H1 (cell line): ENCODE measurements at regions not wholly inside any gene's neighbourhood (a gene's known extent, or its start where the extent isn't known, plus 50 kb on each side); places are given as distances from the start of the nearest gene placed in this dataset.

ENCODE experiments used
- CTCF ChIA-PET: fragments of 300-600 bp; sonication (Branson Sonifier 250); formaldehyde crosslinking; loops from one replicate; lab custom pipeline; 2021; ENCODE audit not compliant: partially characterized antibody; lab: Charles Lee
- POLR2A ChIA-PET: fragments of 300-600 bp; sonication (Branson Sonifier 250); formaldehyde crosslinking; loops from one replicate; lab custom pipeline; 2021; ENCODE audit warnings: inconsistent platforms; ENCODE audit not compliant: partially characterized antibody; lab: Charles Lee
- DNase-seq, 2 experiments: peaks; one replicate each; pipeline versions ENCODE4 v3.0.0 to v3.0.0-alpha.2; 2010 to 2022; ENCODE audit warnings: low spot score in 2 of 2, low read depth in 1 of 2, mixed read lengths in 1 of 2
- FAIRE-seq: peaks from 2 replicates; lab custom pipeline; 2011; peaks lifted over from hg19 to GRCh38; lab: Jason Lieb, UNC
- H2AFZ ChIP-seq: 2 replicates; pipeline ENCODE4 v1.8.1; 2012; ENCODE audit warnings: low read length, inconsistent platforms
- H2AK5ac ChIP-seq: 2 replicates; pipeline ENCODE4 v1.6.1; 2013; ENCODE audit warnings: low read depth, low read length
- H2BK120ac ChIP-seq: replicated peaks from 2 replicates; pipeline ENCODE3; 2013; ENCODE audit warnings: low read depth, low read length, inconsistent platforms
- H2BK12ac ChIP-seq: 2 replicates; pipeline ENCODE4 v1.6.1; 2013; ENCODE audit warnings: low read depth, low read length
- H2BK15ac ChIP-seq: 2 replicates; pipeline ENCODE4 v1.6.1; 2013; ENCODE audit warnings: low read length
- H2BK20ac ChIP-seq: 2 replicates; pipeline ENCODE4 v1.6.1; 2013; ENCODE audit warnings: low read length
- H2BK5ac ChIP-seq: 2 replicates; pipeline ENCODE4 v1.6.1; 2013; ENCODE audit warnings: low read depth, low read length
- H3K14ac ChIP-seq: 2 replicates; pipeline ENCODE4 v1.6.1; 2013; ENCODE audit warnings: inconsistent platforms; ENCODE audit not compliant: insufficient read length
- H3K18ac ChIP-seq: 2 replicates; pipeline ENCODE4 v1.6.1; 2013; ENCODE audit warnings: low read length; ENCODE audit errors: extremely low read depth
- H3K23ac ChIP-seq: 2 replicates; pipeline ENCODE4 v1.6.1; 2013; ENCODE audit warnings: inconsistent platforms; ENCODE audit not compliant: insufficient read length
- H3K23me2 ChIP-seq: 2 replicates; pipeline ENCODE4 v1.6.1; 2013; ENCODE audit warnings: low read depth, low read length
- H3K27ac ChIP-seq: 2 replicates; pipeline ENCODE4 v1.6.1; 2011; ENCODE audit warnings: low read depth, low read length, inconsistent platforms
- H3K27me3 ChIP-seq, 4 experiments: replicated peaks in 1 of 4; 1 replicate in 1 of 4; 2 replicates in 3 of 4; pipeline versions ENCODE4 v1.6.1 to v1.8.1; 2011 to 2013; ENCODE audit warnings: low read length in 3 of 4, mild to moderate bottlenecking in 3 of 4, inconsistent platforms in 2 of 4, mixed read lengths in 2 of 4, moderate library complexity in 1 of 4; ENCODE audit not compliant: control insufficient read depth in 3 of 4, insufficient read depth in 3 of 4; ENCODE audit errors: extremely low read depth in 1 of 4
- H3K36me3 ChIP-seq, 4 experiments: 2 replicates each; pipeline versions ENCODE4 v1.6.1 to v1.8.1; 2011 to 2013; ENCODE audit warnings: mild to moderate bottlenecking in 4 of 4, low read length in 3 of 4, moderate library complexity in 2 of 4, control low read depth in 1 of 4, inconsistent platforms in 1 of 4; ENCODE audit not compliant: insufficient read depth in 4 of 4, control insufficient read depth in 2 of 4
- H3K4ac ChIP-seq: replicated peaks from 2 replicates; pipeline ENCODE3; 2013; ENCODE audit warnings: low read length, low read depth, mixed read lengths, inconsistent platforms; ENCODE audit not compliant: insufficient read length
- H3K4me1 ChIP-seq, 4 experiments: replicated peaks in 1 of 4; 1 replicate in 1 of 4; 2 replicates in 3 of 4; pipeline versions ENCODE4 v1.6.1 to v1.8.1; 2011 to 2013; ENCODE audit warnings: low read length in 3 of 4, inconsistent platforms in 2 of 4, mixed read lengths in 1 of 4; ENCODE audit not compliant: insufficient read depth in 4 of 4, control insufficient read depth in 3 of 4
- H3K4me2 ChIP-seq, 2 experiments: 2 replicates each; pipeline versions ENCODE4 v1.6.1 to v1.8.1; 2011 to 2013; ENCODE audit warnings: low read depth in 2 of 2, low read length in 2 of 2, control low read depth in 1 of 2, inconsistent platforms in 1 of 2, mild to moderate bottlenecking in 1 of 2; ENCODE audit not compliant: insufficient read depth in 1 of 2
- H3K4me3 ChIP-seq, 4 experiments: fragments of 200-600, 300-600 bp in 1 of 4; sonication (generic), shearing (Covaris generic), sonication (Bioruptor Twin) in 1 of 4; 2 replicates each; pipeline versions ENCODE4 v1.5.1 to v1.8.1; 2011 to 2016; ENCODE audit warnings: low read length in 4 of 4, low read depth in 3 of 4, control low read depth in 2 of 4, inconsistent platforms in 2 of 4, mild to moderate bottlenecking in 2 of 4, mixed read lengths in 1 of 4, moderate library complexity in 1 of 4; ENCODE audit not compliant: insufficient read depth in 2 of 4; ENCODE audit errors: extremely low read depth in 1 of 4
- H3K56ac ChIP-seq: replicated peaks from 2 replicates; pipeline ENCODE3; 2013; ENCODE audit warnings: low read depth, mild to moderate bottlenecking, mixed read lengths, low read length, inconsistent platforms; ENCODE audit not compliant: insufficient read length
- H3K79me1 ChIP-seq: 2 replicates; pipeline ENCODE4 v1.6.1; 2013; ENCODE audit warnings: low read depth, low read length, control low read depth
- H3K79me2 ChIP-seq, 2 experiments: 2 replicates each; pipeline versions ENCODE4 v1.6.1 to v1.8.1; 2012 to 2013; ENCODE audit warnings: low read length in 2 of 2, mild to moderate bottlenecking in 2 of 2, inconsistent platforms in 1 of 2; ENCODE audit not compliant: insufficient read depth in 2 of 2, control insufficient read depth in 1 of 2
- H3K9ac ChIP-seq, 4 experiments: replicated peaks in 1 of 4; 1 replicate in 1 of 4; 2 replicates in 3 of 4; pipeline versions ENCODE4 v1.6.1 to v1.8.1; 2011 to 2013; ENCODE audit warnings: low read depth in 3 of 4, low read length in 3 of 4, control low read depth in 2 of 4, mild to moderate bottlenecking in 2 of 4, moderate library complexity in 2 of 4, inconsistent platforms in 1 of 4; ENCODE audit errors: extremely low read depth in 1 of 4
- H3K9me3 ChIP-seq, 2 experiments: 2 replicates each; pipeline versions ENCODE4 v1.6.1 to v1.8.1; 2012 to 2013; ENCODE audit warnings: mild to moderate bottlenecking in 2 of 2, moderate library complexity in 2 of 2, control low read depth in 1 of 2, inconsistent platforms in 1 of 2, low read depth in 1 of 2, low read length in 1 of 2, mixed read lengths in 1 of 2; ENCODE audit not compliant: insufficient read depth in 2 of 2
- H4K20me1 ChIP-seq, 2 experiments: replicated peaks in 1 of 2; 2 replicates each; pipeline versions ENCODE3 to v1.8.1; 2011 to 2013; ENCODE audit warnings: inconsistent platforms in 2 of 2, low read length in 2 of 2, mild to moderate bottlenecking in 1 of 2; ENCODE audit not compliant: insufficient read depth in 2 of 2, control insufficient read depth in 1 of 2
- H4K5ac ChIP-seq: 2 replicates; pipeline ENCODE4 v1.6.1; 2013; ENCODE audit warnings: low read length, low read depth, mixed read lengths, inconsistent platforms; ENCODE audit not compliant: insufficient read length
- H4K8ac ChIP-seq: 2 replicates; pipeline ENCODE4 v1.8.0; 2013; ENCODE audit warnings: mild to moderate bottlenecking, moderate library complexity, low read length, inconsistent platforms; ENCODE audit not compliant: insufficient read depth; ENCODE audit errors: extremely low read depth
- H4K91ac ChIP-seq: replicated peaks from 2 replicates; pipeline ENCODE3; 2013; ENCODE audit warnings: low read length, mixed read lengths, inconsistent platforms; ENCODE audit not compliant: insufficient read length
- ATF2 ChIP-seq: IDR thresholded peaks from 2 replicates; pipeline ENCODE4 v1.6.1; 2012; ENCODE audit warnings: low read length, inconsistent platforms
- CEBPB ChIP-seq: IDR thresholded peaks from 2 replicates; pipeline ENCODE4 v1.6.1; 2012; ENCODE audit warnings: low read depth, low read length
- POU5F1 ChIP-seq: IDR thresholded peaks from 2 replicates; pipeline ENCODE4 v1.6.1; 2011; ENCODE audit warnings: low read depth, mild to moderate bottlenecking, low read length, moderate library complexity
- WGBS, 2 experiments: shearing (Covaris generic) in 1 of 2; methylation state at CpG; one replicate each; pipeline versions ENCODE4 v1.1.6 to v1.1.7; 2013 to 2015; ENCODE audit warnings: low lambda C conversion rate in 2 of 2, mixed read lengths in 2 of 2, inconsistent platforms in 1 of 2, low coverage in 1 of 2, missing lambda C conversion rate in 1 of 2; ENCODE audit not compliant: insufficient replicate concordance in 2 of 2, insufficient coverage in 1 of 2, insufficient read length in 1 of 2; ENCODE audit errors: extremely low coverage in 1 of 2, missing lambda C conversion rate in 1 of 2; 5-methylcytosine and 5-hydroxymethylcytosine counted together

- H2AK5ac ChIP-seq: no peak overlapping the region
- H3K9me3 ChIP-seq: no peaks in the 10 kb centered on the region
- H2BK20ac ChIP-seq: no peak overlapping the region
- H3K4ac ChIP-seq: no peak overlapping the region
- no peaks in the 10 kb centered on the region for H3K79me2 ChIP-seq
- H3K23ac ChIP-seq: no peak overlapping the region
- H3K79me1 ChIP-seq: no peaks in the 10 kb centered on the region
- FAIRE-seq (no peak), DNase-seq (peak in 1 of 2 experiments; percentile 28)
- no peaks in the 10 kb centered on the region for H3K36me3 ChIP-seq
- H3K27ac ChIP-seq: no peak overlapping the region
- H3K14ac ChIP-seq: no peak overlapping the region
- no peak overlapping the region for H3K4me2 ChIP-seq
- no peak overlapping the region for H3K4me3 ChIP-seq
- no peak for TF ChIP-seq POU5F1
- TF ChIP-seq ATF2: no peak
- TF ChIP-seq CEBPB: 0 out of 2 replicates have a peak, but pooled peaks have one; percentile 10
- H3K27me3 ChIP-seq: no peaks in the 10 kb centered on the region
- H4K20me1 ChIP-seq: no peaks in the 10 kb centered on the region
- 87% methylated on average over 8 of the region's 8 CpGs; no CpG with 5 or more reads in 1 of the 2 experiments for WGBS, 2 experiments
- H2BK12ac ChIP-seq: no peak overlapping the region
- no peak overlapping the region for H2BK120ac ChIP-seq
- no peak overlapping the region for H3K56ac ChIP-seq
- H3K9ac ChIP-seq: no peak overlapping the region
- no peak overlapping the region for H4K5ac ChIP-seq
- no peak overlapping the region for H4K8ac ChIP-seq
- H2BK5ac ChIP-seq: no peak overlapping the region
- CTCF ChIA-PET: interaction anchor here (1.1 to 2.4 kb wide), 4 partner anchors 13 to 82 kb away, joined by 4 to 17 read pairs (median 8); no protein-coding TSS in a partner anchor
- POLR2A ChIA-PET: interaction anchor here (0.9 kb wide), 1 partner anchor 92 kb away, joined by 3 read pairs; the partner anchor contains the start of gene NXT1
- no peak overlapping the region for H4K91ac ChIP-seq
- no peak overlapping the region for H2BK15ac ChIP-seq
- H3K4me1 ChIP-seq: no peaks in the 10 kb centered on the region
- H2AFZ ChIP-seq: no peak overlapping the region
- no peaks in the 10 kb centered on the region for H3K23me2 ChIP-seq
- H3K18ac ChIP-seq: no peak overlapping the region
These were observed 92.5 kb upstream of the NXT1 start for GRCh38 chr20:23257848-23258746.
